ENCODE measurements at regions not wholly inside any gene's neighbourhood (a gene's known extent, or its start where the extent isn't known, plus 50 kb on each side); places are given as distances from the start of the nearest gene placed in this dataset.

DNA sequence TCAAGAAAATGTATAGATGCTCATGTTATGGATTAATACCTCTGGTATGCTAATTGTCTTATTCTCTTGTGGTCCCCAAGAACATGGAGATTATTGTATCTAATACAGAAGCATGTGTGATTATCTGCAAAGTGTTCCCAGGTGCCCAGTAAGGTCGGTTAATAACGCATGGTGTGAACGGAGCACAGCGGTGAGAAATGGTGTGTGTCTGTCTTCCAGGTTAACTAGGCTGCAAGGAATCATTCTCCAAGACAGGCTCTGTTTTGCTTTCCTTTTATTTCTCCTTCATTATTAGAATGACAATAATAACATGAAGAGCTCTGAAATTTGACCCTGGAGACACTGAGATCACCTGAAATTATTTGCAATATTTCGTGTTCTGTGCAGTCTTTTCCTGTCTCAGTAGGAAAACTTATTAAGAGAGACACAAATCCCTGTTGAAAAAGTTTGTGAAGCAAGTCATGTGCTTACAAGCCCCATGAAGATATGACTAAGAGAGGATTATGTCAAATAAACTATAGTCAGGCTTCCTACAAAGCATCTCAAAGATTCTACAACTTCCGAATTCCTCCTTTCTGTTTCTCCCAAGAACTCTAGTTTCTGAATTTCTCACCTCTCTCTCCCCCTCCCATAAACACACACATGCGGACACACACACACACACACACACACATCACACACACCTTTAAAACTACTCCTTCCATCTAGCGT is 230.9 kb downstream of the HS3ST1 start:
- Histone ChIP-seq H3K27me3 (replicated peaks in 1 of 4; ENCODE audit: control insufficient read depth in 3 of 4, extremely low read depth in 1 of 4, insufficient read depth in 3 of 4, low read length in 3 of 4) (no peaks in the 10 kb centered on the region), H3K4me3 (ENCODE audit: extremely low read depth in 1 of 4, insufficient read depth in 2 of 4, low read depth in 3 of 4, low read length in 4 of 4) (no peak overlapping the region), H3K23ac (ENCODE audit: insufficient read length) (no peak overlapping the region), H3K9ac (replicated peaks in 1 of 4; ENCODE audit: extremely low read depth in 1 of 4, low read depth in 3 of 4, low read length in 3 of 4) (no peak overlapping the region), H3K23me2 (ENCODE audit: low read depth, low read length) (no peaks in the 10 kb centered on the region; the same call in 1 of the 2 replicates), H3K56ac (replicated peaks; ENCODE audit: insufficient read length, low read depth, low read length) (no peak overlapping the region), H3K36me3 (ENCODE audit: control insufficient read depth in 2 of 4, insufficient read depth in 4 of 4, low read length in 3 of 4) (no peaks in the 10 kb centered on the region), H3K4ac (replicated peaks; ENCODE audit: insufficient read length, low read depth, low read length) (no peak overlapping the region), H4K20me1 (replicated peaks in 1 of 2; ENCODE audit: control insufficient read depth in 1 of 2, insufficient read depth in 2 of 2, low read length in 2 of 2) (no peaks in the 10 kb centered on the region), H3K79me2 (ENCODE audit: control insufficient read depth in 1 of 2, insufficient read depth in 2 of 2, low read length in 2 of 2) (no peaks in the 10 kb centered on the region), H3K18ac (ENCODE audit: extremely low read depth, low read length) (no peak overlapping the region), H3K14ac (ENCODE audit: insufficient read length) (no peak overlapping the region), H3K27ac (ENCODE audit: low read depth, low read length) (no peak overlapping the region), H2AK5ac (ENCODE audit: low read depth, low read length) (no peak overlapping the region), H3K4me1 (replicated peaks in 1 of 4; ENCODE audit: control insufficient read depth in 3 of 4, insufficient read depth in 4 of 4, low read length in 3 of 4) (no peaks in the 10 kb centered on the region), H2BK12ac (ENCODE audit: low read depth, low read length) (no peak overlapping the region), H4K91ac (replicated peaks; ENCODE audit: insufficient read length, low read length) (no peak overlapping the region), H2BK15ac (ENCODE audit: low read length) (no peak overlapping the region), H2AFZ (ENCODE audit: low read length) (no peak overlapping the region), H4K8ac (ENCODE audit: extremely low read depth, insufficient read depth, low read length) (no peak overlapping the region), H2BK20ac (ENCODE audit: low read length) (no peak overlapping the region), H2BK5ac (ENCODE audit: low read depth, low read length) (no peak overlapping the region), H3K79me1 (ENCODE audit: low read depth, low read length) (no peaks in the 10 kb centered on the region), H3K4me2 (ENCODE audit: insufficient read depth in 1 of 2, low read depth in 2 of 2, low read length in 2 of 2) (no peak overlapping the region), H3K9me3 (ENCODE audit: insufficient read depth in 2 of 2, low read depth in 1 of 2, low read length in 1 of 2) (no peaks in the 10 kb centered on the region), H2BK120ac (replicated peaks; ENCODE audit: low read depth, low read length) (no peak overlapping the region), H4K5ac (ENCODE audit: insufficient read length, low read depth, low read length) (no peak overlapping the region)
- ChIA-PET CTCF (ENCODE audit: partially characterized antibody) (no interaction called here), POLR2A (ENCODE audit: partially characterized antibody) (no interaction called here)
- no peak for DNase-seq (ENCODE audit: low read depth in 1 of 2, low spot score in 2 of 2)
- 89% methylated on average over 8 of the region's 8 CpGs; no CpG with 5 or more reads in 1 of the 2 experiments for WGBS, 2 experiments (ENCODE audit: extremely low coverage in 1 of 2, insufficient coverage in 1 of 2, insufficient read length in 1 of 2, insufficient replicate concordance in 2 of 2, low coverage in 1 of 2, low lambda C conversion rate in 2 of 2, missing lambda C conversion rate in 1 of 2)
- no peak for TF ChIP-seq GTF2F1 (IDR thresholded peaks at IDR 0.05; ENCODE audit: borderline replicate concordance, low read depth, low read length)
- no peak for FAIRE-seq

All from H1 (cell line).